NCI-H1436 treated with DMSO at 0.1 percent for 48 hours (cell line): ENCODE measurements at regions not wholly inside any gene's neighbourhood (a gene's known extent, or its start where the extent isn't known, plus 50 kb on each side); places are given as distances from the start of the nearest gene placed in this dataset.

Experiments used
- DNase-seq: peaks from one replicate; lab custom pipeline; 2025; lab: John Stamatoyannopoulos, UW

DNA sequence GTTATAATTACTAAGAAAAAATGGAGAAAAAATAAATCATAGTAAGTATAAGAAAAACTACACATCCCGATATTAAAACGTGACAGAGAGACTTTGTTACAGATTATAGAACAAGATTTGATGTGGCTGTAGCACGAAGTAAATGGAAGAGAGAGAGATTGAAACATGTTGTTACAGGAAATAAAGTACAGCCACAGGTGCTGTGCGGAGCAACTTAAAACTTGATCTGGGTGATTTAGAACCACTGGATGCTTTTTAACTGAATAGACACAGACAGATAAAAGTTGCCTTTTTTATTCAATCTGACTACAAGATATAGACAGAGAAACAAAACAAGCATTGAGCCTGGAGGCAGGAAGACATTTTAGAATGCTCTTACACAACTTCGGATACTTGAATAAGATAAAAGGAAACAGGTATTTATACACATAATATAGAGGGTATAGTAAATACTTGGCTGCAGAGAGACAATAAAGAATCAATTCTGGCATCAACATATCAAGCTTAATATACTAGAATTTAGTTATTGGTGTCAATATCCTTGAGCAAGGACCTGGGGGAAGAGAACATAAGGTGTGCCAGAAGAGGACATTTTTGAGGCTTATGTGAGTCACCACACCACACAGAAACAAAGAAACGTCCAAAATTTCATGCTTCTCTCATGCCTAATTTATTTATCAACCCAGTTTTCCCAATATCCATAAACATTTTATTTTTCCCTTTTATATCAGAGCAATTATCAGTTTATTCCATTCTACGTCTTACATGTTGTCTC is 548.5 kb downstream of the SLITRK1 start:
- DNase-seq = no peak

DNA sequence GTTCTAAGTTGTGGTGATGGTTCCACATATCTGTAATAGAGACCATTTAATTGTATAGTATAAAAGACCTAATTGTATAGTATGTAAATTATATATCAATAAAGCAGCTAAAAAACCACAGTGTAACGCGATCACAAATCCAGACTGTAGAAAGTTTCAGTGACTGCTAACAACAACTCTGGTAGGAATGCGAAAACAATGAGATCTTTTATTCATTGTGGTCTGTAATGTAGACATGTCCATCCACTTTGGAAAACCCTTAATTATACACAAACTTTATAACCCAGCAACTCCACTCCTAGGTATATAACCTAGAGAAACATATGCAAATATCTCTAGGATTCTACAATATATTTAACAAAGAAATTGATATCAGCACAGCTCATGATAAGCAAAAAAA is 549.5 kb downstream of the SLITRK1 start:
- no peak for DNase-seq

DNA sequence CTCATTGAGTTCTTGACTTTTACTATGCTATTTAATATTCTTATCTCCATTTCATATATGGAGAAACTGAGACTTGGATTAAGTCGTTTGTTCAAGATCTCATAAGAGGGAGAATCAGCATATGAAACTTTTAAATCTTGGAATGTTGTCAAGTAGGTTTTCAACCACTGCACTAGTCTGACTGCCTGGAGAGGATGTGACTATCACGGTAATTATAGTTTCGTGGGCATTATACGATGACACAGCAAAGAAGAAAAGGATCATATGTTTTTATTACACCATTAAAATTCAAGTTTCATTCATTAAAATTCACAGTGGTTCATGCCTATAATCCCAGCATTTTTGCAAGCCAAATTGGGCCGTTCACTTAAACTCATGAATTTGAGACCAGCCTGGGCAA is 555.2 kb downstream of the SLITRK1 start:
- no peak for DNase-seq

DNA sequence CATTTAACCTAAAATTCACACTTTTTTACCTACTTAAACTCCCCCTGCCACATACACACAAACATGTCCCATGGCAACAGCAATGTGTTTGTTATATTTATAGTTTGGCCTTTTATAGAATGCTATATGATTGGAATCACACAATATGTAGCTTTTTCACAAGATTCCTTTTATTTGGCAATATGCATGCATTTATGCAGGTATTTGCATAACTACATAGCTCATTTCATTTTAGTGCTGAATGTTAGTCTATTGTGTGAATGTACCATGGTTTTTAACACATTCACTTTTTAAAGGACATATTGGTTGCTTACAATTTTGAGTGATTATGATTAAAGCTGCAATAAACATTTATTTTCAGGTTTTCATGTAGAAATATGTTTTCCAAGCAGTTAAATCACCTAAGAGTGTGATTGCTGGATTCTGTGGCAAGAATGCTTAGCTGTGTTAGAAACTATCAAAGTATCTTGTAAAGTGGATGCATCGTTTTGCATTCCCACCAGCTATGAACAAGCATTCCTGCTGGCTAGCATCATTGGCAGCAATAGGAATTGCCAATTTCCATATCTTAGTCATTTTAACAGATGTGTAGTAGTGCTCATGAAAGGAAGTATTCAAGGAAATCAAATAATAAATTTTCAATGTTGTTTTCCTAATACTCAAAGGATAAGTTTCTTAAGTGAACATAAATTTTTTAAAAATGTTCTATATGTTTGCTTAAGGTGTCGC is 557.0 kb downstream of the SLITRK1 start:
- no peak for DNase-seq

DNA sequence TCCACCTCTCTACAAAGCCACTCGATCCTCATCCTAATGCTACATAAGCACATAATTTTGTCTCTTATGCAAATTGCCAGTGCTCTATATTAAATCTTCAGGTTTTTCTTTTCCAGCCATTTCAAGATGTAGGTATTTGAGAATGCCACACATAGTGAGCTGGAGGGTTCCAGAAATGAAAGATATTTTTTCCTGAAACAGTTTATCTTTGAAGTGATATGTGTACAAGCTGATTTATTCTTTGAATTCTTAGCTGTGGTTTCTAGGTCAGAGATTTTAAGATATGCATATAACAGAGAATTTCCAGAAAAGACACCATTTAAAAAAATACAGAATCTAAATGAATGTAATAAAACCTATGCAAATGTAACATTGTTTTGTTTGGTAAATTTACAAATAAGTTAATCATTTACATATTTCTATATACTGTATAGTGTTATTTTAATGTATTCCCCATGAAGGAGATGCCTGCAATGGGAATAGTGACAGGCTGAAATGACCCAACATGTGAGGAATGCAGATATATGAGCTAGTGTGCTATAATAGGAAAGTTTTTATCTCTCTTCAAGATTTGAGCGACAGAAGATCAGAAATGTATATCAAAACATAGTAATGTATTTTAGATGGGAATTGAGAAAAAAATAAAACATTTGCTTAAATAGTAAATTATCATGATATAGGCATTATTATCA is 570.2 kb downstream of the SLITRK1 start:
- DNase-seq = no peak

DNA sequence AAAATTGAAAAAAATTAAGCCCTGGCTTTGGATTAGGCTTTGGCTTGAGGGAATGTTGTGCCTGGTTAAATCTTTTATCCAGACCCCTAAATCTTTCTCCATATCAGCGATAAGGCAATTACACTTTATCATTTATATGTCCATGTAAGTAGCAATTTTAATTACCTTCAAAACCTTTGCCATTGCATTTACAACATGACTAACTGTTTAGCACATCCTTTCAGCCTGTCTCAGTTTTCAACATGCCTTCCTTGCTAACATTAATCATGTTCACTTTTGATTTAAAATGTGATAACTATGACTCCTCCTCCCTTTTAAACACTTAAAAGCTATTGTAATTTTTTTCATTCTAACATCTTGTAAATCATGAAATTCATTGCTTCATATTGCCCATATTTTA is 583.7 kb downstream of the SLITRK1 start:
- no peak for DNase-seq

DNA sequence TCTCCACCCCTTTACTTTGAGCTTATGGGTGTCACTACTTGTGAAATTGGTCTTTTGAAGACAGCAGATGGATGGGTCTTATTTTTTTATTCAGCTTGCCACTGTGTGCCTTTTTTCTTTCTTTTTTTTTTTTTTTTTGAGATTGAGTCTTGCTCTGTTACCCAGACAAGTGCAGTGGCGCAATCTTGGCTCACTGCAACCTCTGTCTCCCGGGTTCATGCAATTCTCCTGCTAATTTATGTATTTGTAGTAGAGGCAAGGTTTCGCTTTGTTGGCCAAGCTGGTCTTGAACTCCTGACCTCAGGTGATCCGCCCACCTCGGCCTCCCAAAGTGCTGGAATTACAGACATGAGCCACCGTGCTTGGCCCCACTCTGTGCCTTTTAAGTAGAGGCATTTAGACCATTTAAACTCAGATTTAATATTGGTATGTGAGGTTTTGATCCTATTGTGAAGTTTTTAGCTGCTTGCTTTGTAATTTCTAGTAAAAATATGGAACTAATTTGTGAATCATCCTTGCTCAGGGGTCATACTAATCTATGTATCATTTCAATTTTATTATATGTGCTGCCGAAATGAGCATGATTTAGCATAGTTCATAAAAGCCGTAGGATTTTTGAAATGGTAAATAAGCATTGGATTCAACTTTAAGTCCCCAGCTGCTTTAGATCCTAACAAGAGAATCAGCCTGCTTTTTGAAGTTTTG is 584.5 kb downstream of the SLITRK1 start:
- DNase-seq = no peak

DNA sequence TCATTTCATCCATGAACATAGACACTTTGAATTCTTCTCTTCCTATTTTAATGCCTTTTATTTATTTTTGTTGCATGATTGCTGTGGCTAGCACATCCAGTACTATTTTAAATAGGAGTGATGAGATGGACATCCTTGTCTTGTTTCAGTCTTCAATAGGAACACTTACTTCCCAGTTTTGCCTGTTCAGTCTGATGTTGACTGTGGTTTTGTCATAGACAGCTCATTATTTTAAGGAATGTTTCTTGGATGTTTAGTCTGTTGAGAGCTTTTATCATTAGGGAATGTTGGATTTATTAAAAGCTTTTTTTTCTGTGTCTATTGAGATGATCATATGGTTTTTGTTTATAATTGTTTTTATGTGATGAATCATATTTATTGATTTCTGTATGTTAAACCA is 586.6 kb downstream of the SLITRK1 start:
- DNase-seq = no peak

DNA sequence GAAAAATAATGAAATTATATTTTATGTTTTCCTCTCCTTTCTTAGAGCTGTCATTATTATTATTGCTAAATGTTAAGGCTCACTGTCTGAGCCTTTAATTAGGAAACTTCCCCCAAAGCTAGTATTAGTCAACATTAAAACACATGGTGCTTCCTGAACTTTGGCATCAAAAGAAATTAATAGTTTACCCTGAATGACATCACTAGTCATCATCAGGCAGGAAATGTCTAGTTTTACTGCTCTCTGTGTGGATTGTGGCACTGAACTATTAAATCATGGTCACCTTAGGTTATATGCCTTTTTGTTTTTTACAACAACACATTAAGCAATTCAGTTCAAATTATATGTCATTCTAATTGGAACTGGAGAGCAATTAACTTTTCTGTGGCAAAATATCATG is 595.5 kb downstream of the SLITRK1 start:
- DNase-seq = no peak

DNA sequence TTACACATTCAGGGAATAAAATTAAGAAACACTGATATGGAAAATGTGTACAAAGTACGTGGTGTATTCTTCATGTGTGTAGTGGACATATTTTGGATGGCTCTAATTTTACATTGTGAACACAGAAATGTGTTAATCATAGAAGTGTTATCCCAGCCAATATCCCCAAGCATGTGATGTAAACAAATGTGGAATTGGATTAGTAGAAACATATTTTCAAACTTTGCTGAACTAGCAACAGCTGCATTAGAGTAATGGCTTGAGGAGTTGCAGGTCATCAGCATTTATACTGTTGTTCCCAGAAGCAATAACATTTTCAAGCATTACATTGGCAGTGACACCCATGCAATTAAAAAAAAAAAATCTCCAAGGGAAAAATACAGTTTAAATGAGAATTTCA is 600.6 kb downstream of the SLITRK1 start:
- DNase-seq = no peak

DNA sequence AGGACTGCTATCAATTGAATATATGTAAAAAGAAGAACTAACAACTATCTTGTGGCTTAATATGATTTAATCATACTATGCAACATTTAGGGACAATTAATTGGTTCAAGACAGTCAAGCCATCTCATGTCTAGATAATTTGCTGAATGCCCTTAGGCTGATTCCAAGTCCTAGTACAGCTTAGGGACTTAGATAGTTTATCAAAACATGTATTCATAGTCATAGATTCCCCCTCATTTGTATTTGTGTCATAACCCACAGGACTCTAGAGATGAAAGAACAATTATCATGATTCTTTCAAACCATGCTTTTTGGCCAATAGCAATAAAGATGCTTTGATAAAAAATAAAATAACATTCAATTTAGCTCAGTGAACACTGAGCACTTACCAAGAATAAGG is 607.6 kb downstream of the SLITRK1 start:
- no peak for DNase-seq

DNA sequence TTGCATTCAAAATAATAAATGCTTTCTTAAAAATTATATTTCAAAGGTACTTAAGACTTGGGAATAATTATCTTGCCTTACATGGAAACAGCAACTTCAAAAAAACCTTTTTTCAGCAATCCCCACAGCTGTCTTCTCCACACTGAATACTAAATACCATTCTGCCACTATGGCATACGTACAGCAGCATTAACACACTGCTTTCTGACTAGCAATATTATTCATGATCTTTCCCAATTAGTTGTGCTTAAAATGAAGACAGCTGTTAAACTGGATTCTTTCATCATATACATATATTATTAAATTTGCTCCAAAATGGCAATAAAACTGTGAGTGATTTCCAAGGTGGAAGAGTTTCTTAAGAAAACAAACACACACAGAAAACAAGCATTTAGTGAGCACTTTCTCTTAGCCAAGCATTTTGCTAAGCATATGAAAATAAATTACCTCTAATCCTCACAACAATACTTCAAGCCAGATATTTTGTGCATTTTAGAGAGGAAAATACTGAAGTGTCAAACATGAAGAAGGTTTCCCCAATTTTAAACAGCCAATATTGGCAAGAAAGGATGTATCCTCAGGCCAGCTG is 609.5 kb downstream of the SLITRK1 start:
- DNase-seq = no peak

DNA sequence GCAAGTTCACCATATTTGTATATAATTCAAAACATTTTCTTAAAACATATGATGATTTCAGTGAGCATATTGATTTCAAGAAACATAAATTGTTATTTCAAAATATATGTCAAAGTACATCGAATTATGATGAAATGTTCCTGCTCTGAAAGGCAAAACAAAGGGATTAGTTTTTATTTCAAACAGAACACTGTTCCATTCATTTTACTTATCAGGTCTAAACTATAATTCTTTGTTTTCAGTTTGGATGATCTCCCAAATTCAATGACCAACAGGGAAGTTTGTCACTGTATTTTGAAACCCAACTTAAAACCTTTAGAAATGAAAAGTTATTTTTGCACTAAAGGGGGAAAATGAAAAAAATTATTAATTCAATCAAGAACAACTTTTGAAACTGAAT is 610.2 kb downstream of the SLITRK1 start:
- no peak for DNase-seq

DNA sequence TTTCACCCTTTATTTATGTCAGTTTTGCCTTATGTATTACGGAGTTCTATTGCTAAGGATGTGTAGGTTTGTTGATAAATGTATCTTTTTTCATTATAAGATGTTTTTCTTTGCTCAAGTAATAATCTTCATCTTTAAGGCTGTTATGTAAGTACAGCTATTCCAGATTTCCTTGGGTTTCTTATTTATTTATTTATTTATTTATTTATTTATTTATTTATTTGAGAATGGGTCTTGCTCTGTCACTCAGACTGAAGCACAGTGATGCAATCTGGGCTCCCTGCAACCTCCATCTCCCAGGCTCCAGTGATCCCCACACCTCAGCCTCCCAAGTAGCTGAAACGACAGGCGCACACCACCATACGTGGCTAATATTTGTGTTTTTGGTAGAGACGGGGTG is 617.0 kb downstream of the SLITRK1 start:
- no peak for DNase-seq

DNA sequence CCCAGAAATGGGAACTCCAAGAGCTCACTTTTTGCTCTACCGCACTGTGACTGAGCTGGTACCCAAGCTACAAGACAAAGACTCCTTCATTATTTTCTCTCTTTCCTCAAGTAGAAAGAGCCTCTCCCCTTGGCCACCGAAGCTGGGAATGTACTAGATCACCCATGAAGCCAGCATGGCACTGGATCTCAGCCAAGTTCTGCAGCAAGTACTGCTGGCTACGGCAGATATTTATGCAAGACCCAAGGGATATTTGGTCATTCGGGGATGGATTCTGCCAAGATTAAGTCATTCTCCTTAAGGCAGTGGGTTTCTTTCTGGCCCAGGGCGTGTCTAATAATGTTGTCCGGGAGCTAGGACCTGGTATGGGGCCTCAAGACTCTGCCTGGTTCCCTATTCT is 633.5 kb downstream of the SLITRK1 start:
- no peak for DNase-seq

DNA sequence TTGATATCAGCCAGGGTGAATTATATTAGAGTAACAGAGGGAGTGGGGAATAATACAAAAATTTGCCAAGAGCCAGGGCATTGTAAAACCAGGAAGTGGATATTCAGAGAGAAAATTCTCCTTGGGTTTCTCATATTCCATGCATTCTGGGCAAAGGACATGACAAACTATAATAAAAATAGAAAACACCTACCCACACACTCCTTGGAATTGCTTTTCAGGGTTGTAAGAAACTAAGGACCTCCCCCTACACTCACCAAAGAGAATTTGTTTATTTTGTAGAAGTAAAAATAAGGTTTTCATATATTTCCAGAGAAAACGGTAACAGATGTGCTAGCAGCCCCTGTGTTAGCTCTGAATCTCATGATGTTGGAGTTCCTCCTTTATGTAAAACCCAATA is 649.6 kb downstream of the SLITRK1 start:
- no peak for DNase-seq

DNA sequence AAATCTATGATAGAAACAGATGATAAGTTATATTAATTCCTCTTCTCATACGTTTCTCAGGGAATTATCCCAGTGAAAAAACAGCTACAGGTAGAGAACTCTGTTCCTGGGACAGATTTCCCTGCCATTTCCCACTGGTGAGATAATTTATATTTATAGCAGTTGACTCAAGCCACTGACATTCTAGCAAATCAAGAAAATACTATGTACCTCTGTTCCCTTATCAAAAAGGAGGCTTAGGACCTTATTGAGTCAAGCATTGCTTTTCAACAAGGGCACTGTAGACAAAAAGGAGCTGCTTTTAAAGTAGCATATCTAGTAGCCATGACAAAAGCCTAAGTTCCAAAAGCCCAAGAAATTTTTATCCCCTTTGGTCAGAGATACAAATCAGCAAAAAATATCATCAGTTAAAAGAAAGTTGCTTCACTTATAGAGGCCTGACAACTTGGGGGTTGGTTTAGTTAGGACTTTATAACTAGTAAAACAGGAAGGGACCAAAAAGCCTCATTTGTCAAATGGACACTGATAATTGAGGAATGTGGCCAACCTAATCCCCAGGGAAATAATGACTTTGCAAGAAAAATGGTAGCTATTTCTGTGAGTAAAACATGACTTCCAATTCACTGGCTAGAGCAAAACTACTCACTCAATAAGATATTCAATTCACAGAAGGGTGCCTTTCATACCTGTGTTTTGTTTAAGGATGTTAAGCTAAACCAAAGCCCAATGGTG is 652.5 kb downstream of the SLITRK1 start:
- no peak for DNase-seq

DNA sequence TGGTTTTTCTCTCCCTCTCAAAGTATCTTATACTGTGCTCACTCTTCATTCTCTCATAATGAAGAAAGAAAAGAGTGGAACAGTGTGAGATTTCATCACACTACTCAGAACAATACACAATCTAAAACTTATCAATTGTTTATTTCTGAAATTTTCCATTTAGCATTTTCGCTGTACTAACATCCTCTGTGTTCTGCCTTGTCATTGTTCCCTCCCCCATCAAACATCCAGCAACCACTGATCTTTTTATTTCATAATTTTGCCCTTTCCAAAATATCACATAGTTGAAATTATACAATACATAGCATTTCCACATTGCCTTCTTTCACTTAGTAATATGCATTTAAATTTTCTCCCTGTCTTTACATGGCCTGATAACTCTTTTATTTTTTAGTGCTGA is 658.7 kb downstream of the SLITRK1 start:
- no peak for DNase-seq

DNA sequence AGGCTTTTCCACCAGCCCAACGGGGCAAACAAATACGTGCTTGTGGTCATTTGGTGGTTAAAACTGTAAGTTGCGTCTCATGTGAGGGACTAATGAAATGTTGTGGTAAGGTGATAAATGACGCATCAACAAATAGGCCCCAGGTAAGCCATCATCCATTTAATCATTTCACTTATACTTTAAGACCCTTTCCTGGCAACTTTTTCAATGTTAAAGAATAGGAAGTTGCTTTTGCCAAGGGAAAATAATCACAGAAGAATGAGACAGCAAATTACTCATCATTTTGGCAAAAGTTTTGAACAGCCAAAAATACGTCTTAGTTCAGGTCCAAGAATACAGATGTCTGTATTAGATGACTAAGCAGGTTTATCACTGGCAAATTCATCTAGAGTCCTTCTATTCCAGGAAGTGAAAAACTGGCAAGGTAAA is 660.4 kb downstream of the SLITRK1 start:
- DNase-seq = no peak

DNA sequence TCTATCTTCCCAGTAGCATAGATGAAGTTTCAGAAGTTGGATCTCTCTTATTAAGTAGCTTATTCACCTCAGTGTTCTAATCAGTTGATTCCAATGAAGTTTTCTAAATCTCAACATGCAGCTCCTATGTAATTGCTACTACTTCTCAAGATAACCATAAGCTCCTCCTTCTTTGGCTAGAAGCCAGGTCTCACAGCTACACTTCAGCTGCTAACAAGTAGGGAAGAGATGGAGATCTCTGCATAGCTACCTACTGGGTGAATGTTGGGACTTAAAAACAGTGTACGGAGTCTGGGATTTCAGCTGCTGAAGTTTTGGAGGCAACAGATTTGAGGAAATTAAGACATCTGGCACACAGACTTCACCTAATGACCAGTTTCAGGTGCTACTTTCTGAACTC is 661.0 kb downstream of the SLITRK1 start:
- no peak for DNase-seq

DNA sequence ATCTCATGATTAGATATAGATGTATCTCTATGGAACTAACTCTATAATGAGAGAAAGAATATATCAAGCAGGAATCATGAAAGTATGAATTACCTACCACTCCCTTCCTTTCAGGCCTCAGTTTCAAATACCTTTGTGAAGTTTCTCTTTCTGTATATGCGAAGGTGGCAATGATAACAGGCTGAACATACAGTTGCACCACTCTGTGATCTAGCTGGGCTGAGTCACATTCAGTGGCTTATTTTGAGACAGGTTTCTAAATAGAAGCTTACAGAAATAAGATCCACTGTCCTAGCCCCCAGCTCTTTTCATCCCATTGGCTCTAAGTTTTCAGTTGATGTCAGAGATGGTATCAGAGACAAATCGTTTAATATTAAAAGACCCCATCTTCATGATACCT is 662.0 kb downstream of the SLITRK1 start:
- DNase-seq = no peak
